SK-N-SH treated with all-trans-retinoic acid at 6 μM for 48 hours (cell line): ENCODE measurements at regions not wholly inside any gene's neighbourhood (a gene's known extent, or its start where the extent isn't known, plus 50 kb on each side); places are given as distances from the start of the nearest gene placed in this dataset.

Experiments used
- ATAC-seq: fragments of 200-7000 bp; cut with Tn5 transposase; 3 replicates; pipeline ENCODE4 v1.9.1; 2020; ENCODE audit warnings: mild to moderate bottlenecking, moderate library complexity
- ARNTL ChIP-seq: fragments of 450-650 bp; formaldehyde crosslinking; IDR thresholded peaks from 2 replicates; pipeline ENCODE4 v1.5.0; 2020; ENCODE audit warnings: low read depth, mild to moderate bottlenecking, moderate library complexity, borderline replicate concordance
- BACH2 ChIP-seq: fragments of 250-450 bp; sonication (Bioruptor Pico); IDR thresholded peaks from 2 replicates; pipeline ENCODE4 v1.9.0; 2021; ENCODE audit warnings: mild to moderate bottlenecking, borderline replicate concordance
- CREB5 ChIP-seq: fragments of 250-450 bp; sonication (Bioruptor Pico); IDR thresholded peaks from 2 replicates; pipeline ENCODE4 v1.5.1; 2020; ENCODE audit warnings: low read depth, mild to moderate bottlenecking, moderate library complexity
- GLIS3 ChIP-seq: fragments of 250-450 bp; sonication (Bioruptor Pico); IDR thresholded peaks from 2 replicates; pipeline ENCODE4 v1.5.0; 2020; ENCODE audit warnings: mild to moderate bottlenecking, moderate library complexity
- ISL1 ChIP-seq: fragments of 250-450 bp; sonication (Bioruptor Pico); IDR thresholded peaks from 2 replicates; pipeline ENCODE4 v2.1.2; 2022; ENCODE audit warnings: mild to moderate bottlenecking, moderate library complexity
- OSR1 ChIP-seq: fragments of 250-450 bp; sonication (Bioruptor Pico); IDR thresholded peaks from 2 replicates; pipeline ENCODE4 v1.8.0; 2022; ENCODE audit warnings: moderate library complexity, mild to moderate bottlenecking, inconsistent platforms
- PATZ1 ChIP-seq: fragments of 250-450 bp; sonication (Bioruptor Pico); IDR thresholded peaks from 2 replicates; pipeline ENCODE4 v1.8.0; 2020; ENCODE audit warnings: mild to moderate bottlenecking, moderate library complexity, borderline replicate concordance
- POU6F1 ChIP-seq: fragments of 250-450 bp; sonication (Bioruptor Pico); IDR thresholded peaks from 2 replicates; pipeline ENCODE4 v1.8.0; 2021; ENCODE audit warnings: low read depth, mild to moderate bottlenecking, moderate library complexity, borderline replicate concordance
- PPARA ChIP-seq: fragments of 250-450 bp; sonication (Bioruptor Pico); IDR thresholded peaks from 2 replicates; pipeline ENCODE4 v1.5.0; 2020; ENCODE audit warnings: mild to moderate bottlenecking, borderline replicate concordance
- RARB ChIP-seq: fragments of 250-450 bp; sonication (Bioruptor Pico); IDR thresholded peaks from 2 replicates; pipeline ENCODE4 v1.8.0; 2021; ENCODE audit warnings: mild to moderate bottlenecking, moderate library complexity
- SNAI2 ChIP-seq: fragments of 250-450 bp; sonication (Bioruptor Pico); IDR thresholded peaks from 2 replicates; pipeline ENCODE4 v1.5.0; 2020; ENCODE audit warnings: mild to moderate bottlenecking, moderate library complexity
- TCF4 ChIP-seq: fragments of 250-450 bp; sonication (Bioruptor Pico); IDR thresholded peaks from 2 replicates; pipeline ENCODE4 v1.8.0; 2021; ENCODE audit warnings: mild to moderate bottlenecking, moderate library complexity, borderline replicate concordance
- TOX ChIP-seq: fragments of 250-450 bp; sonication (Bioruptor Pico); IDR thresholded peaks from 2 replicates; pipeline ENCODE4 v1.8.0; 2021; ENCODE audit warnings: mild to moderate bottlenecking, moderate library complexity, borderline replicate concordance
- ZFP3 ChIP-seq: fragments of 250-450 bp; sonication (Bioruptor Pico); IDR thresholded peaks from 2 replicates; pipeline ENCODE4 v1.5.0; 2020; ENCODE audit warnings: mild to moderate bottlenecking, moderate library complexity
- ZNF565 ChIP-seq: fragments of 450-650 bp; formaldehyde crosslinking; conservative IDR thresholded peaks from 2 replicates; pipeline ENCODE4 v1.5.0; 2020; ENCODE audit warnings: low read depth, mild to moderate bottlenecking, moderate library complexity
- ZNF70 ChIP-seq: fragments of 450-650 bp; formaldehyde crosslinking; IDR thresholded peaks from 2 replicates; pipeline ENCODE4 v1.5.0; 2020; ENCODE audit warnings: mild to moderate bottlenecking, moderate library complexity
- ZNF8 ChIP-seq: fragments of 450-650 bp; formaldehyde crosslinking; IDR thresholded peaks from 2 replicates; pipeline ENCODE4 v1.5.0; 2020; ENCODE audit warnings: mild to moderate bottlenecking, moderate library complexity
- TF ChIP-seq, protein P1 (sequence below): fragments of 250-450 bp; sonication (Bioruptor Pico); IDR thresholded peaks from 2 replicates; pipeline ENCODE4 v1.5.1; 2021; ENCODE audit warnings: mild to moderate bottlenecking, moderate library complexity
- TF ChIP-seq, protein P2 (sequence below): fragments of 250-450 bp; sonication (Bioruptor Pico); IDR thresholded peaks from 2 replicates; pipeline ENCODE4 v1.5.0; 2020; ENCODE audit warnings: mild to moderate bottlenecking, moderate library complexity

DNA sequence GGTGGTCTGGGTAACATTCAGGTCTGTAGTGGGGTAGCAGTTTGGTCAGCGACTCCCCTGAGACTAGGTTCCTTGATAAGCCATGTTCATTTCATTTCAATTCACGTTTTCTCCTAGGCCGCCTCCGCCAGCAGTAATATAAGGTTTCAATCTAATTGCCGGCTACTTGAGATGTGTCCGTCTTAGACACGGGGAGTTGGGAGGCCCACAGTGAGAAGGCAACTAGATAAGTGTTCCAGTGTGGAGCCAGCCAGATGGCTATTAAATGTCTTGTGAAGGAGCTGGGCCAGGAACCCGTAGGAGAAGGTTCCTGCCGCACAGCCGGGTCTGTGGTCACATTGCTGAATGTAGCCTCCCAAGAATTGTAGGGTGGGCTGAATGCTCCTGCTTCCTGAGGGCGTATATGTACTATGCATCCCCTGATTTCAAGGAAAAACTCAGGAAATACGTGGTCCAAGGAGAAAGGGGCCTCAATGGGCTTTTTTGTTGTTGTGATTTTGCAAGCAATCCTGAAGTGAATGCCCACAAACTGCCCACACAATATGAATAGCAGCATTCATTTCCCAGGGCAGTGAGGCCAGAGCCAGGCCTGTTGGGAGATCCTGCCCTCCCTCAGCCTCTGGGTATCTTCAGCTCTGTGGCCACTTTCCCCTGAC lies 220.6 kb upstream of the RPL34 start:
- no peak for TF ChIP-seq ZFP3 (CRISPR knock-in tag)
- TF ChIP-seq ZNF8 (CRISPR knock-in tag): no peak
- no peak for TF ChIP-seq POU6F1
- TF ChIP-seq GLIS3: no peak
- no peak for TF ChIP-seq PATZ1 (CRISPR knock-in tag)
- TF ChIP-seq, protein P1, sequence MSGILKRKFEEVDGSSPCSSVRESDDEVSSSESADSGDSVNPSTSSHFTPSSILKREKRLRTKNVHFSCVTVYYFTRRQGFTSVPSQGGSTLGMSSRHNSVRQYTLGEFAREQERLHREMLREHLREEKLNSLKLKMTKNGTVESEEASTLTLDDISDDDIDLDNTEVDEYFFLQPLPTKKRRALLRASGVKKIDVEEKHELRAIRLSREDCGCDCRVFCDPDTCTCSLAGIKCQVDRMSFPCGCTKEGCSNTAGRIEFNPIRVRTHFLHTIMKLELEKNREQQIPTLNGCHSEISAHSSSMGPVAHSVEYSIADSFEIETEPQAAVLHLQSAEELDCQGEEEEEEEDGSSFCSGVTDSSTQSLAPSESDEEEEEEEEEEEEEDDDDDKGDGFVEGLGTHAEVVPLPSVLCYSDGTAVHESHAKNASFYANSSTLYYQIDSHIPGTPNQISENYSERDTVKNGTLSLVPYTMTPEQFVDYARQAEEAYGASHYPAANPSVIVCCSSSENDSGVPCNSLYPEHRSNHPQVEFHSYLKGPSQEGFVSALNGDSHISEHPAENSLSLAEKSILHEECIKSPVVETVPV (CRISPR knock-in tag): no peak
- TF ChIP-seq BACH2 (CRISPR knock-in tag): no peak
- TF ChIP-seq RARB (CRISPR knock-in tag): no peak
- no peak for TF ChIP-seq TCF4
- TF ChIP-seq PPARA (CRISPR knock-in tag): no peak
- TF ChIP-seq ISL1 (CRISPR knock-in tag): no peak
- TF ChIP-seq ZNF70: no peak
- no peak for TF ChIP-seq ZNF565 (CRISPR knock-in tag)
- no peak for TF ChIP-seq SNAI2 (CRISPR knock-in tag)
- no peak for TF ChIP-seq TOX (CRISPR knock-in tag)
- ATAC-seq: no peak

- TF ChIP-seq PATZ1 (CRISPR knock-in tag) (no peak), ARNTL (CRISPR knock-in tag) (no peak), CREB5 (CRISPR knock-in tag) (no peak)
- TF ChIP-seq, protein P2, sequence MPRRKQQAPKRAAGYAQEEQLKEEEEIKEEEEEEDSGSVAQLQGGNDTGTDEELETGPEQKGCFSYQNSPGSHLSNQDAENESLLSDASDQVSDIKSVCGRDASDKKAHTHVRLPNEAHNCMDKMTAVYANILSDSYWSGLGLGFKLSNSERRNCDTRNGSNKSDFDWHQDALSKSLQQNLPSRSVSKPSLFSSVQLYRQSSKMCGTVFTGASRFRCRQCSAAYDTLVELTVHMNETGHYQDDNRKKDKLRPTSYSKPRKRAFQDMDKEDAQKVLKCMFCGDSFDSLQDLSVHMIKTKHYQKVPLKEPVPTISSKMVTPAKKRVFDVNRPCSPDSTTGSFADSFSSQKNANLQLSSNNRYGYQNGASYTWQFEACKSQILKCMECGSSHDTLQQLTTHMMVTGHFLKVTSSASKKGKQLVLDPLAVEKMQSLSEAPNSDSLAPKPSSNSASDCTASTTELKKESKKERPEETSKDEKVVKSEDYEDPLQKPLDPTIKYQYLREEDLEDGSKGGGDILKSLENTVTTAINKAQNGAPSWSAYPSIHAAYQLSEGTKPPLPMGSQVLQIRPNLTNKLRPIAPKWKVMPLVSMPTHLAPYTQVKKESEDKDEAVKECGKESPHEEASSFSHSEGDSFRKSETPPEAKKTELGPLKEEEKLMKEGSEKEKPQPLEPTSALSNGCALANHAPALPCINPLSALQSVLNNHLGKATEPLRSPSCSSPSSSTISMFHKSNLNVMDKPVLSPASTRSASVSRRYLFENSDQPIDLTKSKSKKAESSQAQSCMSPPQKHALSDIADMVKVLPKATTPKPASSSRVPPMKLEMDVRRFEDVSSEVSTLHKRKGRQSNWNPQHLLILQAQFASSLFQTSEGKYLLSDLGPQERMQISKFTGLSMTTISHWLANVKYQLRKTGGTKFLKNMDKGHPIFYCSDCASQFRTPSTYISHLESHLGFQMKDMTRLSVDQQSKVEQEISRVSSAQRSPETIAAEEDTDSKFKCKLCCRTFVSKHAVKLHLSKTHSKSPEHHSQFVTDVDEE: no peak
- TF ChIP-seq, all 23 proteins: peak for 0
- no peak for ATAC-seq
These were observed 221.5 kb upstream of the RPL34 start for GRCh38 chr4:108398836-108399235.

GRCh38 chr4:108398316-108398715 lies 222.1 kb upstream of the RPL34 start:
- TF ChIP-seq OSR1 (CRISPR knock-in tag) (no peak), ZNF565 (CRISPR knock-in tag) (no peak), ARNTL (CRISPR knock-in tag) (no peak)
- ATAC-seq: no peak
